ENCODE measurements at regions not wholly inside any gene's neighbourhood (a gene's known extent, or its start where the extent isn't known, plus 50 kb on each side); places are given as distances from the start of the nearest gene placed in this dataset.

- TF ChIP-seq, protein P1, sequence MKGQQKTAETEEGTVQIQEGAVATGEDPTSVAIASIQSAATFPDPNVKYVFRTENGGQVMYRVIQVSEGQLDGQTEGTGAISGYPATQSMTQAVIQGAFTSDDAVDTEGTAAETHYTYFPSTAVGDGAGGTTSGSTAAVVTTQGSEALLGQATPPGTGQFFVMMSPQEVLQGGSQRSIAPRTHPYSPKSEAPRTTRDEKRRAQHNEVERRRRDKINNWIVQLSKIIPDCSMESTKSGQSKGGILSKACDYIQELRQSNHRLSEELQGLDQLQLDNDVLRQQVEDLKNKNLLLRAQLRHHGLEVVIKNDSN (IDR thresholded peaks at IDR 0.05), result no peak
- TF ChIP-seq FOXM1 (IDR thresholded peaks at IDR 0.05; ENCODE audit: borderline replicate concordance, low read depth) (no peak), TAF1 (IDR thresholded peaks at IDR 0.05; ENCODE audit: low read depth) (no peak), TEAD4 (IDR thresholded peaks at IDR 0.05) (no peak), MAX (IDR thresholded peaks at IDR 0.05) (no peak), EGR1 (IDR thresholded peaks at IDR 0.05) (no peak), RAD21 (IDR thresholded peaks at IDR 0.05; ENCODE audit: low read depth) (no peak), CREB1 (IDR thresholded peaks at IDR 0.05; ENCODE audit: low read depth) (no peak), YY1 (IDR thresholded peaks at IDR 0.05; ENCODE audit: low read depth) (no peak), TCF12 (IDR thresholded peaks at IDR 0.05; ENCODE audit: low read depth) (no peak), CEBPB (IDR thresholded peaks at IDR 0.05) (no peak), EP300 (IDR thresholded peaks at IDR 0.05; ENCODE audit: borderline replicate concordance) (no peak), ZBTB7A (IDR thresholded peaks at IDR 0.05; ENCODE audit: low read depth) (no peak)
- TF ChIP-seq, protein P2, sequence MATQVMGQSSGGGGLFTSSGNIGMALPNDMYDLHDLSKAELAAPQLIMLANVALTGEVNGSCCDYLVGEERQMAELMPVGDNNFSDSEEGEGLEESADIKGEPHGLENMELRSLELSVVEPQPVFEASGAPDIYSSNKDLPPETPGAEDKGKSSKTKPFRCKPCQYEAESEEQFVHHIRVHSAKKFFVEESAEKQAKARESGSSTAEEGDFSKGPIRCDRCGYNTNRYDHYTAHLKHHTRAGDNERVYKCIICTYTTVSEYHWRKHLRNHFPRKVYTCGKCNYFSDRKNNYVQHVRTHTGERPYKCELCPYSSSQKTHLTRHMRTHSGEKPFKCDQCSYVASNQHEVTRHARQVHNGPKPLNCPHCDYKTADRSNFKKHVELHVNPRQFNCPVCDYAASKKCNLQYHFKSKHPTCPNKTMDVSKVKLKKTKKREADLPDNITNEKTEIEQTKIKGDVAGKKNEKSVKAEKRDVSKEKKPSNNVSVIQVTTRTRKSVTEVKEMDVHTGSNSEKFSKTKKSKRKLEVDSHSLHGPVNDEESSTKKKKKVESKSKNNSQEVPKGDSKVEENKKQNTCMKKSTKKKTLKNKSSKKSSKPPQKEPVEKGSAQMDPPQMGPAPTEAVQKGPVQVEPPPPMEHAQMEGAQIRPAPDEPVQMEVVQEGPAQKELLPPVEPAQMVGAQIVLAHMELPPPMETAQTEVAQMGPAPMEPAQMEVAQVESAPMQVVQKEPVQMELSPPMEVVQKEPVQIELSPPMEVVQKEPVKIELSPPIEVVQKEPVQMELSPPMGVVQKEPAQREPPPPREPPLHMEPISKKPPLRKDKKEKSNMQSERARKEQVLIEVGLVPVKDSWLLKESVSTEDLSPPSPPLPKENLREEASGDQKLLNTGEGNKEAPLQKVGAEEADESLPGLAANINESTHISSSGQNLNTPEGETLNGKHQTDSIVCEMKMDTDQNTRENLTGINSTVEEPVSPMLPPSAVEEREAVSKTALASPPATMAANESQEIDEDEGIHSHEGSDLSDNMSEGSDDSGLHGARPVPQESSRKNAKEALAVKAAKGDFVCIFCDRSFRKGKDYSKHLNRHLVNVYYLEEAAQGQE (IDR thresholded peaks at IDR 0.05; ENCODE audit: low read depth), result no peak
These were observed 306.0 kb downstream of the RNF144B start for GRCh38 chr6:18692929-18693685.

- TF ChIP-seq ZBTB7A (IDR thresholded peaks at IDR 0.05; ENCODE audit: low read depth) (no peak), EP300 (IDR thresholded peaks at IDR 0.05; ENCODE audit: borderline replicate concordance) (no peak), NFIC (IDR thresholded peaks at IDR 0.05) (no peak), FOXM1 (IDR thresholded peaks at IDR 0.05; ENCODE audit: borderline replicate concordance, low read depth) (no peak), TEAD4 (IDR thresholded peaks at IDR 0.05) (no peak), EGR1 (IDR thresholded peaks at IDR 0.05) (no peak), MAX (IDR thresholded peaks at IDR 0.05) (no peak), TCF12 (IDR thresholded peaks at IDR 0.05; ENCODE audit: low read depth) (no peak), RAD21 (IDR thresholded peaks at IDR 0.05; ENCODE audit: low read depth) (no peak), CEBPB (IDR thresholded peaks at IDR 0.05) (no peak), YY1 (IDR thresholded peaks at IDR 0.05; ENCODE audit: low read depth) (no peak), TAF1 (IDR thresholded peaks at IDR 0.05; ENCODE audit: low read depth) (no peak), CREB1 (IDR thresholded peaks at IDR 0.05; ENCODE audit: low read depth) (no peak)
- TF ChIP-seq, protein P1 (IDR thresholded peaks at IDR 0.05), result no peak
- TF ChIP-seq, protein P2 (IDR thresholded peaks at IDR 0.05; ENCODE audit: low read depth), result no peak
These were observed 306.7 kb downstream of the RNF144B start for GRCh38 chr6:18693881-18694280.

- TF ChIP-seq TCF12 (IDR thresholded peaks at IDR 0.05; ENCODE audit: low read depth) (no peak), EGR1 (IDR thresholded peaks at IDR 0.05) (no peak), TAF1 (IDR thresholded peaks at IDR 0.05; ENCODE audit: low read depth) (no peak), RAD21 (IDR thresholded peaks at IDR 0.05; ENCODE audit: low read depth) (no peak), YY1 (IDR thresholded peaks at IDR 0.05; ENCODE audit: low read depth) (no peak), CREB1 (IDR thresholded peaks at IDR 0.05; ENCODE audit: low read depth) (no peak), ZBTB7A (IDR thresholded peaks at IDR 0.05; ENCODE audit: low read depth) (no peak), MAX (IDR thresholded peaks at IDR 0.05) (no peak), NFIC (IDR thresholded peaks at IDR 0.05) (no peak), FOXM1 (IDR thresholded peaks at IDR 0.05; ENCODE audit: borderline replicate concordance, low read depth) (no peak), TEAD4 (IDR thresholded peaks at IDR 0.05) (no peak), CEBPB (IDR thresholded peaks at IDR 0.05) (no peak), EP300 (IDR thresholded peaks at IDR 0.05; ENCODE audit: borderline replicate concordance) (no peak)
- TF ChIP-seq, protein P2 (IDR thresholded peaks at IDR 0.05; ENCODE audit: low read depth), result no peak
- TF ChIP-seq, protein P1 (IDR thresholded peaks at IDR 0.05), result no peak
These were observed 316.4 kb downstream of the RNF144B start for GRCh38 chr6:18703546-18703945.
